Chondrocyte (in vitro differentiated cells): ENCODE measurements at regions not wholly inside any gene's neighbourhood (a gene's known extent, or its start where the extent isn't known, plus 50 kb on each side); places are given as distances from the start of the nearest gene placed in this dataset.

Experiments
- DNase-seq: peaks from one replicate; pipeline ENCODE4 v3.0.0; 2021; ENCODE audit warnings: mixed read lengths, low spot score
- H3K27ac Mint-ChIP-seq: one replicate; pipeline ENCODE4 v1.8.0; 2021; ENCODE audit warnings: mild to moderate bottlenecking, moderate library complexity, mixed read lengths; ENCODE audit not compliant: unreplicated experiment
- H3K27me3 Mint-ChIP-seq: 2 replicates; pipeline ENCODE4 v1.8.0; 2021; ENCODE audit warnings: low read depth, mixed read lengths
- H3K36me3 Mint-ChIP-seq: 2 replicates; pipeline ENCODE4 v1.8.0; 2021; ENCODE audit warnings: low read depth, mixed read lengths
- H3K4me1 Mint-ChIP-seq: 2 replicates; pipeline ENCODE4 v1.8.0; 2021; ENCODE audit warnings: low read depth, mild to moderate bottlenecking, mixed read lengths
- H3K4me3 Mint-ChIP-seq: one replicate; pipeline ENCODE4 v1.8.0; 2021; ENCODE audit warnings: mild to moderate bottlenecking, moderate library complexity, mixed read lengths; ENCODE audit not compliant: unreplicated experiment
- H3K9me3 Mint-ChIP-seq: 2 replicates; pipeline ENCODE4 v1.8.0; 2021; ENCODE audit warnings: low read depth, mixed read lengths
- TF ChIP-seq, protein P1 (sequence below): fragments of 200-600 bp; sonication (generic); IDR thresholded peaks from 2 replicates; pipeline ENCODE4 v1.5.0; 2021; ENCODE audit warnings: antibody characterized with exemption, mild to moderate bottlenecking, moderate library complexity

- Mint-ChIP-seq H3K36me3 (no peaks in the 10 kb centered on the region), H3K4me1 (peaks cover 22% of the 10 kb centered on the region), H3K4me3 (no peak overlapping the region), H3K27ac (no peak overlapping the region), H3K27me3 (peaks cover 2% of the 10 kb centered on the region), H3K9me3 (no peaks in the 10 kb centered on the region)
- TF ChIP-seq, protein P1, sequence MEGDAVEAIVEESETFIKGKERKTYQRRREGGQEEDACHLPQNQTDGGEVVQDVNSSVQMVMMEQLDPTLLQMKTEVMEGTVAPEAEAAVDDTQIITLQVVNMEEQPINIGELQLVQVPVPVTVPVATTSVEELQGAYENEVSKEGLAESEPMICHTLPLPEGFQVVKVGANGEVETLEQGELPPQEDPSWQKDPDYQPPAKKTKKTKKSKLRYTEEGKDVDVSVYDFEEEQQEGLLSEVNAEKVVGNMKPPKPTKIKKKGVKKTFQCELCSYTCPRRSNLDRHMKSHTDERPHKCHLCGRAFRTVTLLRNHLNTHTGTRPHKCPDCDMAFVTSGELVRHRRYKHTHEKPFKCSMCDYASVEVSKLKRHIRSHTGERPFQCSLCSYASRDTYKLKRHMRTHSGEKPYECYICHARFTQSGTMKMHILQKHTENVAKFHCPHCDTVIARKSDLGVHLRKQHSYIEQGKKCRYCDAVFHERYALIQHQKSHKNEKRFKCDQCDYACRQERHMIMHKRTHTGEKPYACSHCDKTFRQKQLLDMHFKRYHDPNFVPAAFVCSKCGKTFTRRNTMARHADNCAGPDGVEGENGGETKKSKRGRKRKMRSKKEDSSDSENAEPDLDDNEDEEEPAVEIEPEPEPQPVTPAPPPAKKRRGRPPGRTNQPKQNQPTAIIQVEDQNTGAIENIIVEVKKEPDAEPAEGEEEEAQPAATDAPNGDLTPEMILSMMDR: no peak
- DNase-seq: no peak
Measured at GRCh38 chr11:11220786-11221185, 132.3 kb downstream of the CSNK2A3 start.

- Mint-ChIP-seq H3K4me1 (peaks cover 30% of the 10 kb centered on the region), H3K27me3 (peaks cover 10% of the 10 kb centered on the region), H3K4me3 (no peak overlapping the region), H3K9me3 (no peaks in the 10 kb centered on the region), H3K27ac (no peak overlapping the region), H3K36me3 (peaks cover 1% of the 10 kb centered on the region)
- DNase-seq: no peak
- TF ChIP-seq, protein P1: no peak
Measured at GRCh38 chr11:11218629-11218986, 134.4 kb downstream of the CSNK2A3 start.

GRCh38 chr11:11217929-11218628 lies 135.0 kb downstream of the CSNK2A3 start:
- no peak overlapping the region for H3K27ac Mint-ChIP-seq
- peaks cover 35% of the 10 kb centered on the region for H3K4me1 Mint-ChIP-seq

DNA sequence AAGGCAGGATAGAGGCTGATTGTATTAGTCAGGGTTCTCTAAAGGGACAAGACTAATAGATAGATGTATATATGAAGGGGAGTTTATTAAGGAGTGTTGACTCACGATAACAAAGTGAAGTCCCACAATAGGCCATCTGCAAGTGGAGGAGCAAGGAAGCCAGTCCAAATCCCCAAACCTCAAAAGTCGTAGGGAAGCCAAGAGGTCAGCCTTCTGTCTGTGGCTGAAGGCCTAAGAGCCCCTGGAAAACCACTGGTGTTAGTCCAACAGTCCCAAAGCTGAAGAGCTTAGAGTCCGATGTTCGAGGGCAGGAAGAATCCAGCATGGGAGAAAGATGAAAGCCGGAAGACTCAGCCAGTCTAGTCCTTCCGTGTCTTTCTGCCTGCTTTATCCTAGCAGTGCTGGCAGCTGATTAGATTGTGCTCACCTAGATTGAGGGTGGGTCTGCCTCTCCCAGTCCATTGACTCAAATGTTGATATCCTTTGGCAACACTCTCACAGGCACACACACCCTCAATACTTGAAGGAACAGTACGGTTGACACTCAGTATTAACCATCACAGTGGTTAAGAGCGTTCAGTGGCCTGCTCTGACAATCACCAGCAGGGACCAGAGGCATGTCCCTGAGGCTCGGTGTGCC lies 135.6 kb downstream of the CSNK2A3 start:
- Mint-ChIP-seq H3K27me3 (peaks cover 10% of the 10 kb centered on the region), H3K36me3 (peaks cover 1% of the 10 kb centered on the region), H3K4me1 (peaks cover 35% of the 10 kb centered on the region), H3K4me3 (no peak overlapping the region), H3K9me3 (no peaks in the 10 kb centered on the region), H3K27ac (no peak overlapping the region)
- TF ChIP-seq, protein P1: no peak
- no peak for DNase-seq

More at GRCh38 chr11:11217929-11218628, 135.0 kb downstream of the CSNK2A3 start:
- TF ChIP-seq, protein P1: no peak
- Mint-ChIP-seq H3K27me3 (peaks cover 10% of the 10 kb centered on the region), H3K36me3 (peaks cover 1% of the 10 kb centered on the region), H3K9me3 (no peaks in the 10 kb centered on the region), H3K4me3 (no peak overlapping the region)
- DNase-seq: no peak

GRCh38 chr11:11215944-11216343 lies 137.1 kb downstream of the CSNK2A3 start:
- H3K9me3 Mint-ChIP-seq: no peaks in the 10 kb centered on the region
- no peak for DNase-seq
- peaks cover 49% of the 10 kb centered on the region for H3K4me1 Mint-ChIP-seq
- H3K27me3 Mint-ChIP-seq: peaks cover 10% of the 10 kb centered on the region
- H3K27ac Mint-ChIP-seq: no peak overlapping the region
- H3K36me3 Mint-ChIP-seq: peaks cover 1% of the 10 kb centered on the region
- TF ChIP-seq, protein P1: no peak
- H3K4me3 Mint-ChIP-seq: no peak overlapping the region
